Peyer's patch (tissue), 4 donors: ENCODE measurements at regions not wholly inside any gene's neighbourhood (a gene's known extent, or its start where the extent isn't known, plus 50 kb on each side); places are given as distances from the start of the nearest gene placed in this dataset.

Experiments used
- POLR2A ChIP-seq, 2 donors: fragments of 450-650 bp; IDR thresholded peaks; one replicate each; pipeline ENCODE4 v1.5.1; 2017; ENCODE audit warnings: antibody characterized with exemption in 2 of 2, mild to moderate bottlenecking in 2 of 2, moderate library complexity in 2 of 2
- TF ChIP-seq, protein P1 (sequence below), 6 experiments: fragments of 450-650 bp in 4 of 6; fragments of 200-600 bp in 2 of 6; sonication (generic) in 1 of 6; IDR thresholded peaks; one replicate each; pipeline ENCODE4 v1.5.1; 2017 to 2019; ENCODE audit warnings: antibody characterized with exemption in 6 of 6, mild to moderate bottlenecking in 3 of 6, moderate library complexity in 1 of 6

- TF ChIP-seq, protein P1, sequence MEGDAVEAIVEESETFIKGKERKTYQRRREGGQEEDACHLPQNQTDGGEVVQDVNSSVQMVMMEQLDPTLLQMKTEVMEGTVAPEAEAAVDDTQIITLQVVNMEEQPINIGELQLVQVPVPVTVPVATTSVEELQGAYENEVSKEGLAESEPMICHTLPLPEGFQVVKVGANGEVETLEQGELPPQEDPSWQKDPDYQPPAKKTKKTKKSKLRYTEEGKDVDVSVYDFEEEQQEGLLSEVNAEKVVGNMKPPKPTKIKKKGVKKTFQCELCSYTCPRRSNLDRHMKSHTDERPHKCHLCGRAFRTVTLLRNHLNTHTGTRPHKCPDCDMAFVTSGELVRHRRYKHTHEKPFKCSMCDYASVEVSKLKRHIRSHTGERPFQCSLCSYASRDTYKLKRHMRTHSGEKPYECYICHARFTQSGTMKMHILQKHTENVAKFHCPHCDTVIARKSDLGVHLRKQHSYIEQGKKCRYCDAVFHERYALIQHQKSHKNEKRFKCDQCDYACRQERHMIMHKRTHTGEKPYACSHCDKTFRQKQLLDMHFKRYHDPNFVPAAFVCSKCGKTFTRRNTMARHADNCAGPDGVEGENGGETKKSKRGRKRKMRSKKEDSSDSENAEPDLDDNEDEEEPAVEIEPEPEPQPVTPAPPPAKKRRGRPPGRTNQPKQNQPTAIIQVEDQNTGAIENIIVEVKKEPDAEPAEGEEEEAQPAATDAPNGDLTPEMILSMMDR (IDR thresholded peaks at IDR 0.05) = no peak
- TF ChIP-seq POLR2A (IDR thresholded peaks at IDR 0.05) = no peak
Observed at GRCh38 chr14:86882818-86883217, 1110.2 kb downstream of the GALC start.
